Skeletal muscle tissue (tissue), 3 donors: ENCODE measurements at regions not wholly inside any gene's neighbourhood (a gene's known extent, or its start where the extent isn't known, plus 50 kb on each side); places are given as distances from the start of the nearest gene placed in this dataset.

ENCODE experiments used
- H3K27ac ChIP-seq: one replicate; pipeline ENCODE4 v1.7.0; 2013; ENCODE audit warnings: mild to moderate bottlenecking, low read depth, low read length, inconsistent platforms
- H3K27me3 ChIP-seq, 3 donors: one replicate each; pipeline ENCODE4 v1.7.0; 2013; ENCODE audit warnings: low read length in 3 of 3; ENCODE audit not compliant: control insufficient read depth in 3 of 3, insufficient read depth in 3 of 3
- H3K36me3 ChIP-seq, 3 donors: one replicate each; pipeline ENCODE4 v1.7.0; 2013; ENCODE audit warnings: low read length in 3 of 3; ENCODE audit not compliant: control insufficient read depth in 3 of 3, insufficient read depth in 3 of 3
- H3K4me1 ChIP-seq, 3 donors: one replicate each; pipeline ENCODE4 v1.7.0; 2013; ENCODE audit warnings: low read length in 3 of 3, mild to moderate bottlenecking in 3 of 3; ENCODE audit not compliant: control insufficient read depth in 3 of 3, insufficient read depth in 3 of 3
- H3K4me3 ChIP-seq, 3 donors: one replicate each; pipeline ENCODE4 v1.7.0; 2013; ENCODE audit warnings: low read length in 3 of 3
- H3K9ac ChIP-seq, 3 donors: one replicate each; pipeline ENCODE4 v1.7.0; 2013; ENCODE audit warnings: low read length in 3 of 3, mild to moderate bottlenecking in 3 of 3, moderate library complexity in 2 of 3, low read depth in 1 of 3
- H3K9me3 ChIP-seq, 3 donors: one replicate each; pipeline ENCODE4 v1.7.0; 2013; ENCODE audit warnings: low read length in 3 of 3; ENCODE audit not compliant: control insufficient read depth in 3 of 3
- donor health status: Osteomylitis.

DNA sequence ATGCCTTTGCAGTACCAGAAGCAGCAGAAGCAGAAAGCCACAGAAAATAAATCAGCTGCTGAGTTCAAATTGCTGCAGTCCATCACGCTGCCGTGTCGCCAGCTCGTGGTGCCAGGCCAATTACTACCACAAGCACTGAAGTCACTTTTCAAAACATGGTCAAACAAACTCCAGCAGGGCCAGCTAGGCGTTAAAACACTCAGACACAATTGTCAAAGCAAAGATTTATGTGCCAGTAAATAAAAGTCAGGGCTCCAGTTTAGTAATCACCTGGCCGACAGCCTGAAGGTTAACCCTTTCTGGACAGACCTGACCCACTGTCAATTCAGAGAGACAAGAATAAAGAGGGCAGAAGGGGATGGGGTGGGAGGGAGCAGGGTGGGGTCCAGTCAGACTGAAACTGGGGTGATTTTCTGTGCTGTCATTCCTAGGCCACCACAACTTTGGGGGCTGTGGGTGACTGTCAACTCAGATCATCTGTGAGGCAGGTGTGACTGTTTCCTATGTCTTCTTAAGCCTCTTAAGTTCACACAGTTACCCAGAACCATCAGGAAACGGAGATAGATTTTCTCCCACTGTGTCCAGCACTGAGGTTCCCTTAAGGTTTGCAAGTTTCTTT lies 109.8 kb upstream of the FUT8 start:
- no peak overlapping the region for H3K9ac ChIP-seq
- no peak overlapping the region for H3K4me3 ChIP-seq
- no peak overlapping the region for H3K27ac ChIP-seq
- peaks cover 0 to 7% (median 0%) of the 10 kb centered on the region in 3 donors for H3K4me1 ChIP-seq
- H3K9me3 ChIP-seq = no peaks in the 10 kb centered on the region
- H3K36me3 ChIP-seq = no peaks in the 10 kb centered on the region
- H3K27me3 ChIP-seq = peaks cover 0 to 2% (median 0%) of the 10 kb centered on the region in 3 donors

DNA sequence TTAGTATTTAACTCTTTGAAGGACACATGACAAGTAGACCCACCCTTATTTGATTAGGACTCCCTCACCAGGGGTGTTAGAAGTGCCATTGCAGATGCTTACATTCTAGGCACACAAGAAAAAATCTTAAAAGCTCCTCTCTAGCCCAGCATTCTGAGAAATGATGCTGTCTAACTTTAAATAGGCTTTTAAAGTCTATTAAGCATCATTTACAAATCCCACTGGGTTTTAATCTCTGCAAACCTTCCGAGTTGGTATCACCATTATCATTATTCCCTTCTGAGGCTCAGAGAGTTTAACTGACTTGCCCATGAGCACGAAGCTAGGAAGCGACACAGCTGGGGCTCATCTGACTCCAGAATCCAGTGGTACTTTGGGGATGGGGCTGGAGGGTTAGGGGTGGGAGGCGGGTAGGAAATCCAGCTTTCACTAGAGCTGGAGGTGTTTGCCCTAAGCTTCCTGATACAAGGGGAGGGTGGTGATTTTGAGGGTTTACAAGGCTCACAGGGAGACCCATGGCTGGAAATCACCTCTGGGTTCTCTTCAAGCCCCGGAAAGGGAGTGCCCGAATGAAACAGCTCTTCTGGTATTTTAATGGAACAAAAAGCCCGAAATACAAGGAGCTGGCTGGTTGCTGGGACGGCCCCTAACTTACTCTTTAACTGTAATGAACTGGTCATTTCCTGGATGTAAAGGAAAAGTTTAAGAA lies 109.2 kb upstream of the FUT8 start:
- no peak overlapping the region for H3K9ac ChIP-seq
- H3K27ac ChIP-seq = no peak overlapping the region
- H3K36me3 ChIP-seq = no peaks in the 10 kb centered on the region
- peaks cover 0 to 7% (median 0%) of the 10 kb centered on the region in 3 donors for H3K4me1 ChIP-seq
- H3K4me3 ChIP-seq = no peak overlapping the region
- H3K27me3 ChIP-seq = peaks cover 0 to 2% (median 0%) of the 10 kb centered on the region in 3 donors
- no peaks in the 10 kb centered on the region for H3K9me3 ChIP-seq

DNA sequence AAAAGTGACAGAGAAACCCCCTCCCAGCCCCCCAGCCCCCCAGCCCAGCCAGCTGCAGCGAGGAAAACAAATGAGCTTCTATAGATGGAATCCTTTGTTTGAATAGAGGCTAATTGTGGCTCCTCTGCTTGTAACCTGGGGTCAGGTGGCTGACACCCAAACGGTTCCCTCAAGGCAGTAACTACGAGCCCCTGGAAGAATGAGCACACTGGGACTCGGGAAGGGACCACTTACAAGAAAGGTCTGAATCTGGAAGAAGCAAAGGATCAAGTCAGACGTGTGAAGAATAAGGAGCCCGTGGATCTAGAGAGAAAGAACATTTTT lies 108.7 kb upstream of the FUT8 start:
- Histone ChIP-seq H3K4me1 (peaks cover 0 to 7% (median 0%) of the 10 kb centered on the region in 3 donors), H3K27ac (no peak overlapping the region), H3K36me3 (no peaks in the 10 kb centered on the region), H3K4me3 (no peak overlapping the region), H3K9me3 (no peaks in the 10 kb centered on the region), H3K9ac (no peak overlapping the region), H3K27me3 (peaks cover 0 to 2% (median 0%) of the 10 kb centered on the region in 3 donors)

DNA sequence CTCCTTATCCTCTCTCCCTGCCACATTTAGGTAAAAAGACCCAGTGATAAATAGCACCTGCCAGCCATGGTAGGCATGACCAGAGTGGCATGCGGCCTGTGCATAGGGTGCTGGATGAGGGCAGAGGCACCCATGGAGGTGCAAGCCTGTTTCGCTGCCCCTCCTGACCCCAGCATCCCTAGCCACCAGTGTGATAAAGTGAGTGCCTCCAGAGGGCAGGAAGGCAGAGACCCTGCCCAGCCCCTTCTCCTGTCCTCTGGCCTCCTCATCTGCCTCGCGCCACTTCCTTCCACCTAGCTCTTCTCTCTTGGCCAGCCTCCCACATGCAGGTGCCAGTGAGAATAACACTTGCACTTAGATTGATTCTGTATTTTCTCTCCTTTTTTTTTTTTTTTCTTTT lies 108.3 kb upstream of the FUT8 start:
- H3K36me3 ChIP-seq = no peaks in the 10 kb centered on the region
- H3K4me3 ChIP-seq = no peak overlapping the region
- no peak overlapping the region for H3K27ac ChIP-seq
- H3K4me1 ChIP-seq = peaks cover 0 to 7% (median 0%) of the 10 kb centered on the region in 3 donors
- no peak overlapping the region for H3K9ac ChIP-seq
- no peaks in the 10 kb centered on the region for H3K9me3 ChIP-seq
- H3K27me3 ChIP-seq = peaks cover 0 to 2% (median 0%) of the 10 kb centered on the region in 3 donors

DNA sequence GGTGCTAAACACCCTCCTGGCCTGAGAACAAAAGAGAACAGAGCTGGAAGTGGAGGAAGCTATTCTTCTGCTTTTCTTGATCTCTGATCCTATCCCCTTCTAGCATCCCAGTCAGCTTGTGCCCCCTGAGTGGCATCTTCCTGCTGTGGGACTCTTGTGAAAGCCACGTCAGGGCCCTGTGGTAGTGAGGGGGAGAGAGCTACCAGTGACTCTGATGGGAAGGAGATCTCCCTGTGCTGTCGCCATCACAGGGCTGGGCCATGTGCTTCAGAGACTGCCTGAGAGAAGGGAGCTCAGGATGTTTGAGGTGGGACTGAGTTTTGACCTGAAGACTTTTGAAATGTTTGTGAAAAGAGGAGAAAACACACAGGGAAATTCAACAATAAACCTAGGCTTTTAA lies 107.6 kb upstream of the FUT8 start:
- peaks cover 0 to 7% (median 0%) of the 10 kb centered on the region in 3 donors for H3K4me1 ChIP-seq
- H3K36me3 ChIP-seq = no peaks in the 10 kb centered on the region
- peaks cover 0 to 2% (median 0%) of the 10 kb centered on the region in 3 donors for H3K27me3 ChIP-seq
- no peak overlapping the region for H3K9ac ChIP-seq
- no peak overlapping the region for H3K4me3 ChIP-seq
- H3K9me3 ChIP-seq = no peaks in the 10 kb centered on the region
- no peak overlapping the region for H3K27ac ChIP-seq

DNA sequence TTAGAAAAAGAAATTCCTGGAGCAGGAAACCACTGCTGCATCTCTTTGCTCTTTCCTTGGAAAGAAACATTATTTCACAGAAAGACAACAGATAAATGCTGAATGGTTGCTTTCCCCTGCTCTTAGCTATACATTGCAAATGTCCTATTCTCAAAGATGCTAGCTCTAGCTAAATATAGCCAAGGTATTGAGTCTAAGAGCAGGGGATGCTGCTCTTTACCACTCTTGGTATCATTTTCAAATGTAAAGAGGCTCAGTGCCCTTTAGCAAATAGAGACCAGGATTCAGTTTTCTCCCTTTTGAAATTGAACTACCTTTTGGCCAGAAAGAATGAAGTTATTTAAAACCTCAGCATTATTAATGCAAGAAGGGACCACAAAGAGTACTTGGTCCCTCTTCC lies 104.0 kb upstream of the FUT8 start:
- H3K9me3 ChIP-seq = no peaks in the 10 kb centered on the region
- H3K4me3 ChIP-seq = no peak overlapping the region
- H3K27me3 ChIP-seq = peaks cover 0 to 2% (median 0%) of the 10 kb centered on the region in 3 donors
- H3K4me1 ChIP-seq = no peaks in the 10 kb centered on the region
- H3K36me3 ChIP-seq = no peaks in the 10 kb centered on the region
- H3K27ac ChIP-seq = no peak overlapping the region
- no peak overlapping the region for H3K9ac ChIP-seq

DNA sequence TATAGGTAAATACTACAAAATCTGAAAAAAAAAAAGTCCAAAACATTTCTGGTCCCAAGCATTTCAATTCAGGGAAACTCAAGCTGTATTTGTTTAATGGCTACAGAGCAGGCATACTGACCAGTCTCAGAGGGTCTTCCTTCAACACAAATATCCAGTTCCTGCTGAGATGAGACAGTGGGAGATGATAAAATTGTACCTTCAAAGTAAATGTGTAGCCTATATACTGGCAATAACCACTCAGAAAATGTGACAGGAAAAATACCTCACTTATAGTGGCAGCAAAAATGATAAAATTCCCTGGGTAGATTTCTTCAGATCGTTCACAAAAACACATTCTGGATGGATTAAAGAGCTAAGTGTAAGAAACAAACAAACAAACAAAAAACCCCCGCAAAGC lies 102.0 kb upstream of the FUT8 start:
- Histone ChIP-seq H3K4me1 (no peaks in the 10 kb centered on the region), H3K9ac (no peak overlapping the region), H3K27ac (no peak overlapping the region), H3K9me3 (no peaks in the 10 kb centered on the region), H3K27me3 (no peaks in the 10 kb centered on the region), H3K4me3 (no peak overlapping the region), H3K36me3 (no peaks in the 10 kb centered on the region)

DNA sequence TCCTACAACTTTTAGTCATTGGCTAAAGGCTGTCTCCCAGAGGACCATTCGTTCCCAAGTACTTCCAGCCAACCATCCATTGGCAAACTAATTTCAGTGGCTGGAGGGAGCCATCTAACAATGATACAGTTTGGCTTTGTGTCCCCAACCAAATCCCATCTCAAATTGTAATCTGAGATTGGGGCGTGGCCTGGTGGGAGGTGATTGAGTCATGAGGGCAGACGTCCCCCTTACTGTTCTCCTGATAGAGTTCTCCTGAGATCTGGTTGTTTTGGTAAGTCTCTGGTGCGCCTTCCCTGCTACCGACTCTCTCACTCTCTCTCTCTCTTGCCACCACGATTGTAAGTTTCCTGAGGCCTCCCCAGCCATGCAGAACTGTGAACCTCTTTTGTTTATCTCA lies 99.7 kb upstream of the FUT8 start:
- no peak overlapping the region for H3K9ac ChIP-seq
- no peaks in the 10 kb centered on the region for H3K9me3 ChIP-seq
- no peaks in the 10 kb centered on the region for H3K27me3 ChIP-seq
- no peaks in the 10 kb centered on the region for H3K4me1 ChIP-seq
- no peak overlapping the region for H3K4me3 ChIP-seq
- H3K27ac ChIP-seq = no peak overlapping the region
- H3K36me3 ChIP-seq = no peaks in the 10 kb centered on the region

DNA sequence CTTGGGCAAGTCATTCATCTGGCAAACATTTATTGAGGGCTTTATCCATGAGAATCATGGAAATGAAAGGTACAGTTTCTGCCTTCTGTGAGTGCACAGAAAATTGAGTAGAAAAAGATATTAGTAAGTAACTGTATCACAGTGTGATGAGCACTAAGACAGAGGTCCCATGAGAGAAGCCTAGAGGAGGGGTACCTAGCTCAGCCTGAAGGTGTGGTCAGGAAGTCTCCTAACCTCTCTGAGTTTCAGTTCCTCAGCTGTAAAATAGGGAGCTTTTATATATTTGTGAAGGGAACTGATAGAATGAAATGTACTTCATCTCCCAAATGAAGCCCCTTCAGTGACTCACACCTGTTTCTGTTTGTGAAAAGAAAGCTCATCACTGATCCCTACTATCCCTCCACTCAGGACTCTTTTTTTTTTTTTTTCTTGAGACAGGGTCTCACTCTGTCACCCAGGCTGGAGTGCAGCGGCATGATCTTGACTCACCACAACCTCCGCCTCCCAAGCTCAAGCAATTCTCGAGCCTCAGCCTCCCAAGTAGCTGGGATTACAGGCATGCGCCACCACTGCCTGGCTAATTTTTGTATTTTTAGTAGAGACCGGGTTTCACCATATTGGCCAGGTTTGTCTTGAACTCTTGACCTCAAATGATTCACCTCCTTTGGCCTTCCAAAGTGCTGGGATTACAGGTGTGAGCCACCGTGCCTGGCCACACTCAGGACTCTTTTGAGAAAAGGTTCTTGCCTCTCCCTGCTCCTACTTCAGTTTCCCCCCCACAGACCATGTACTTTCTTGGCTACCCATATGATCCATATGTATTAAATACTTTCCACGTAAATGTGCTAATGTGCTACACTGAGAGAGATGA lies 93.7 kb upstream of the FUT8 start:
- Histone ChIP-seq H3K4me1 (no peaks in the 10 kb centered on the region), H3K9me3 (no peaks in the 10 kb centered on the region), H3K27me3 (no peaks in the 10 kb centered on the region), H3K36me3 (no peaks in the 10 kb centered on the region), H3K27ac (no peak overlapping the region), H3K9ac (no peak overlapping the region), H3K4me3 (no peak overlapping the region)
